GM19240 (cell line): ENCODE measurements at regions not wholly inside any gene's neighbourhood (a gene's known extent, or its start where the extent isn't known, plus 50 kb on each side); places are given as distances from the start of the nearest gene placed in this dataset.
"Not testable (repeated sequence)": the region's sequence is repeated elsewhere in the genome, so short reads cannot be mapped to it uniquely, and the experiment has no call there.

Experiments
- DNase-seq: peaks from one replicate; pipeline ENCODE4 v3.0.0; 2011; ENCODE audit warnings: low spot score; ENCODE audit not compliant: insufficient read length

DNA sequence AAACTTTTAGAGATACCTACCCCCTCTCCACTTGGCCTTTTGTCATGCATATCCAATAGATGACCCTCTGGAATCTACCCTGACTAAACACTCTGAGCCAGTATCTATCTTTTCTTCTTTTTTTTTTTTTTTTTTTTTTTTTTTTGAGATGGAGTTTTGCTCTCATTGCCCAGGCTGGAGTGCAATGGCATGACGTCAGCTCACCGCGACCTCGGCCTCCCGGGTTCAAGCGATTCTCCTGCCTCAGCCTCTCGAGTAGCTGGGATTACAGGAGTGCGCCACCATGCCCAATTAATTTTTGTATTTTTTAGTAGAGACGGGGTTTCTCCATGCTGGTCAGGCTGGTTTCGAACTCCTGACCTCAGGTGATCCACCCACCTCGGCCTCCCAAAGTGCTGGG is 50.8 kb upstream of the GRIN2B start:
- not testable (repeated sequence) for DNase-seq

DNA sequence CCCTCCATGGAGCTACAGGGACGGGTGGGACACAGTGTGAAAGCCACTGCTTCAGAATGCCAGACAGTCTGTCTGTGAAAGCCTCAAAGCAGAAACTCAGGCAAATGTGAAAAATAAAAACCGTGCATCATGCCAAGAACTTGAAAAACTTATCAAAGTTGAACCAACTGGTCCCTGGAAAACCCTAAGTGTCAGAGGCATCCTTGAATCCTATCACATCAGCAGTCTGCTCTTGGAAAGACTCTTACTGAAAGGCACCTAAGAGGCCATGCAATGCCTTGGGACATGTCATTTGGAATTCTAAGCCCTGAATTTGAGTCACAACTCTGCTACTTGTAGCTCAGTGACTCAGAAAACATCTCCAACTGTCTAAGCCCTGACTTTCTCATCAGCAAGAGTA is 62.4 kb upstream of the GRIN2B start:
- no peak for DNase-seq

DNA sequence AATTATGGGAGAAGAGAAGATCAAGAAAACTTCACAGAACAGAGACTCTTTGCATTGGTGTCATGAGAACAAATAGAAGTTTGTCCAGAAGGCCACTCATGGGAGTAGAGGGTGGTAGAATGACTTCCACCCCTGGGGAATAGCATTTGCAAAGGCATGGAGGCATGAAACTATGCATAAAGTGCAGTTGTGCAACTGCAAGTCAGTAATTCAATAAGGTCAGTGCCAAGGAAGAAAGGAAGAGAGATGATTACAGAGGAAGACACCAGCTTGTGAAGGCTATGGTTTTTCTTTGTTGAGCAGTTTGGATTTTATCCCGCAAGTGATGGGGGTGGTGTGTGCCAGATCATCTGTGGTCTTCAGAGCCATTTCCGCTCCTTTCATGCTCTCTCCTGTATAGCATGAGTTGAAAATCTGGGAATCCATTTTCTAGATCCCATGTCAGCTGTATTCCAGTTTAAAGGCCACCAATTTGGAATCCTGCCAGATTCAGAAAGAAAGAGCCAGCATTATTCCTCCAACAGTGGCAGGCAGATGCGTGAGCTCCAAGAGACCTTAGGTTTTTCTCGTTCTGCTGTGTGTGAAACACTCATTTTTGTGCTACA is 67.6 kb upstream of the GRIN2B start:
- DNase-seq = no peak

DNA sequence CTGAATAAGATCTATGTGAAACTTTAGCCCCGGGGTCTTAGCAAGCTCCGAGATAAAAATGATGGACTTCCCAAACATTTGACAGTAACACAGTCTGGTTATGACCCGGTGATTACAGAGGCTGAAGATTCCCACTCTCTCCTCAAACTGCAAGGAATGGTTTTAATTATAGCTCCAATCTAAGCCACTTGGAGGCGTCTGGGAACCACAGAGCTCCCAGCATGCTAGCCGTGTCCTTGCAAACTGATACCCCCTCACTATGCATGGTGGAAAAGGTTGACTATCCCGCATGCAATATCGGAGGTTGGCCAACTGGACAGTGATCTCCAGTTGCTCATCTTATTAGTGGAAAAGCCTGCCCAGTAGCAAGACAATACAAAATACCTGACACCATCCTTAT is 76.5 kb upstream of the GRIN2B start:
- no peak for DNase-seq

- DNase-seq = no peak
These were observed 77.3 kb upstream of the GRIN2B start for GRCh38 chr12:14058717-14059116.

- DNase-seq = no peak
These were observed 78.1 kb upstream of the GRIN2B start for GRCh38 chr12:14059548-14059947.

GRCh38 chr12:14065616-14066015 is 84.2 kb upstream of the GRIN2B start:
- no peak for DNase-seq

DNA sequence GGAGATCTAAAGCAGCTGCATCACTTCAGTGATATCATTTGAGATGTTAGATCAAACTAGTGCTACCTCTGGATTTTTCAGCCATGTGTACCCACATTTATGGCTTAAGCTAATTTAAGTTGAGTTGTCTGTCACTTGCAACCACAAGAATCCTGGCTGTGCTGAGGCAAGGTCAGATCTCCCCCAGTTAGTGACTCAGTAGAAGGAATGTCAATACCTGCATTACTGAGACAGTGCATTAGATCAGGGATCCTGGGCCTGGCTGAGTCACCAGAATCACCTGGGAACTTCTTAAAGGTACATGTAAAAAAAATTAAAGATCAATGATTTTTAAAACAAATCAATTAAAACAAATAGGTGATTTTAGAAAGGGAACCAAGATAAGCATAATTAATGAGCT is 84.6 kb upstream of the GRIN2B start:
- no peak for DNase-seq

- DNase-seq = no peak
These were observed 87.6 kb upstream of the GRIN2B start for GRCh38 chr12:14068961-14069360.

- DNase-seq = no peak
These were observed 90.4 kb upstream of the GRIN2B start for GRCh38 chr12:14071833-14072232.

- DNase-seq = no peak
These were observed 91.6 kb upstream of the GRIN2B start for GRCh38 chr12:14072987-14073386.

GRCh38 chr12:14075797-14076393 is 94.5 kb upstream of the GRIN2B start:
- DNase-seq = no peak

GRCh38 chr12:14076538-14076937 is 95.1 kb upstream of the GRIN2B start:
- DNase-seq = no peak

DNA sequence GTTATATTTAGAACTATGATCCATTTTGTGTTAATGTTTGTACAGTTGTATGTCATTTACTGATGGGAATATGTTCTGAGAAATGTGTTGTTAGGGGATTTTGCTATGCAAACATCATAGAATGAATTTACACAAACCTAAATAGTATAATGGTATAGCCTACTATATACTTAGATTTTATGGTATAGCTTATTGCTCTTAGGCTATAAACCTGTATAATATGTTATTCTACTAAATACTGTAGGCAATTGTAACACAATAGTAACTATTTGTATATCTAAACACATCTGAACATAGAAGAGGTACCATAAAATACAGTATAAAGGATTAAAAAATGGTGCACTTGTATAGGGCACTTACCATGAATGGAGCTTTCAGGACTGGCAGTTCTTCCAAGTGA is 105.4 kb upstream of the GRIN2B start:
- DNase-seq = no peak

DNA sequence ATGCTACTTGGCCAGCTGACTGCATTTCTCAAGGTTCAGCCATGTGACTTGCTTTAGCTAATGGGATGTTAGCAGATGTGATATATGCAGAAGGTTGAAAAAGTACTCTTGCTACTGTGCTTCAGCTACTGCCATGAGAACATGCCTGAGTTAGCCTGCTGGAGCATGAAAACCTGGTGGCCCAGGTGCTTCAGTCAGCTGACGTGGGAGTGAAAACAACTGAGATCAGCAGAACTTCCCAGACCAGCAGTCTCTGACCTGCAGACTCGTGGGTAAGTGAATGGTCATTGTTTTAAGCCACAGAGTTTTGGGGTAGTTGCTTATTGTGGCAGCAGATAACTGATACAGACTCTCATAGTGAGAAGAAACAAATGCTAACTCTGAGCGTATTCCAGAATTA is 118.6 kb upstream of the GRIN2B start:
- DNase-seq = no peak

DNA sequence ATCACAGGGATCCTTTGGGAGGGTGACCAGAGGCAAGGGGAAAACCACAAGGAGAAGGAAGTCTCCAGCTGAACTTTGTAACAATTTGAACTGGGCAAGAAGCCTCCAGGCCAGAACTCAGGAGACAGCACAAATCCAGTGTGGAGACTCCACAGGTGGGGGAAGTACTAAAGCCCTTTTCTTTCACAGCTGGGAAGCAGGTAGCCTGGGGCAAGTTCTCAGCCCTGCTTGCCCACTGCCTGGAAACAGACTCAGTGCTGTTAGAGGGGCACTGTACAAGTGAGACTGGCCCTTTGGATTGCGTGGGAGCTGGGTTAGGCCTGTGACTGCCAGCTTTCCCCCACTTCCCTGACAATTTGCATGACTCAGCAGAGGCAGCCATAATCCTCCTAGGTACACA is 120.2 kb upstream of the GRIN2B start:
- not testable (repeated sequence) for DNase-seq

GRCh38 chr12:14111230-14111865 is 129.9 kb upstream of the GRIN2B start:
- DNase-seq = peak; percentile 58

DNA sequence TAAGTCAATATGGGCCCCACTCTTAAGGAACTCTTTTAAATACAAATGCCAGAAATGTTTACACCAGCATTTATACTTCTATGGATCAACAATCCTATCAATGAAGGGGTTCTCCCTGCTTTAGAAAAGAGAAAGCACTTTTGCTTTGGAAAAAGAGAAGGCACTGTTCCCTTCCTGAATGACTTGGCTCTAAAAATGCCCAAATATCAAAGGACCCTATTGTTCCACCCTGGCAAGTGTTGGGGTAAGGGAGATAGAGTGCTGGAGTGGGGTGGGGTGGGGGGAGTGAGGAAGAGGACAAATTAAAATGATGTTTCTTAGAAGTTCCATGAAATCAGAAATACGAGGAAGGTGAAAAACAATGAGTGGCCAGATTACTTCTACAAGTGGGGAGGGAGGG is 131.6 kb upstream of the GRIN2B start:
- no peak for DNase-seq

- DNase-seq = no peak
These were observed 145.3 kb upstream of the GRIN2B start for GRCh38 chr12:14126692-14127091.

DNA sequence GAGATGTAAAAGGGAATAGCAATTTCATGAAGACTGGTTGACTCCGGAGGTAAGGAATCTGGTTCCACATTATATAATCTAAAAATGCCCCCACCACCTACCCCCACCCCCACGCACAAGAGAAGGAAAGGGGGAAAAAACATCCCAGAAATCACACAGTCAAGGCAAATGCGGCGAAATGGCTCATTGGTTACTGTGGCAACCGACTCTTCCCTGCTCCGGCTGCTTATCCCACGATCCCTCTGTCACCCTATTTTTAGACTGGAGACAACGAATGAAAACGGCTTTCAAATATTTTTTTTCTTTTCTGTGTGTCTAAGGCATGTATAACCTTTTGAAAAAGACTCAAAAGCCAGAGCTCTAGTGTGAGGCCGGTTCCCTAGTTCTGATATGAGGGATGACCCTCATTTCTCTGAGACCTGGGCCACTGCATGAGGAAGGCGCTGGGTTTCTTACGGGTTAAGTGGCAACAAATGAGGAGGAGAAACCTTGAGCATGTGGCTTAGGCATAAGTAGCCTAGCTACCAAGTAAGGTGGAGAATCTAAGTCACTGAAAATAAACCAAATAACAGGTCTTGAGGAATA is 148.3 kb upstream of the GRIN2B start:
- no peak for DNase-seq

DNA sequence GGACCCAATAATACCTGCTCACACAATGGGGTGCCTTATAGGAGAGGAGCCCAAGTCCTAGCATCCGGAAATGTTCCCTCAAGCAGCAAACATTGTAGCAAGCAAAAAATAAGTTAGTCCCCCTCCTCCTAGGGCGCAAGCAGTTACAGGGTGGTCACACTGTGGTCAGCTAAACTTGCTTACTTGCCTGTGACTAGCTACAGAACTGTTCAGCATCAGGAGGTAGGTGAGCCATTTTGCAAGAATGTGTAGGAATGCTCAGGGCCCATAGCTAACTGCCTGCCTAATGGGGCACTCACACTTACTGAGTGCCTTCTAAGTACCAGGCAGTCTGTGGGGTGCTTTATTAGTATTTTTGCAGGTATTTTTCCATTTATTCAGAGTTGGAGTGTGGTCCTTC is 154.6 kb upstream of the GRIN2B start:
- no peak for DNase-seq

- no peak for DNase-seq
These were observed 157.1 kb upstream of the GRIN2B start for GRCh38 chr12:14138495-14138894.
